ENCODE measurements at regions not wholly inside any gene's neighbourhood (a gene's known extent, or its start where the extent isn't known, plus 50 kb on each side); places are given as distances from the start of the nearest gene placed in this dataset.

- no peaks in the 10 kb centered on the region for H3K9me1 ChIP-seq (ENCODE audit: insufficient read depth, low read length)
- in situ Hi-C loops (cut with MboI; ENCODE audit: low sequenced_read_pairs), result no loop called here
- no peak overlapping the region for H3K4ac ChIP-seq (ENCODE audit: low read depth, low read length)
- no peak overlapping the region for H2BK5ac ChIP-seq (ENCODE audit: low read depth, low read length, poor library complexity, severe bottlenecking)
- dilution Hi-C loops (cut with HindIII; ENCODE audit: low sequenced_read_pairs, unreplicated experiment), result no loop called here
- H2AK9ac ChIP-seq (replicated peaks; ENCODE audit: low read depth, low read length, poor library complexity), result no peak overlapping the region
- no peak overlapping the region for H2AK5ac ChIP-seq (ENCODE audit: low read depth, low read length)
- H2AFZ ChIP-seq (replicated peaks; ENCODE audit: low read length, poor library complexity), result no peak overlapping the region
- no peaks in the 10 kb centered on the region for H3K4me1 ChIP-seq (ENCODE audit: control insufficient read depth, insufficient read depth, low read length)
- ChIA-PET POLR2A (ENCODE audit: unreplicated experiment) (no interaction called here), CTCF (no interaction called here)
- no peak overlapping the region for H2BK20ac ChIP-seq (ENCODE audit: low read depth, low read length)
- no peak overlapping the region for H3K27ac ChIP-seq (ENCODE audit: insufficient read depth, low read length)
- no peak overlapping the region for H2BK120ac ChIP-seq (ENCODE audit: low read depth, low read length)
- H4K91ac ChIP-seq (ENCODE audit: insufficient read depth, low read depth, low read length), result no peak overlapping the region
- no peaks in the 10 kb centered on the region for H3K36me3 ChIP-seq (ENCODE audit: control insufficient read depth, insufficient read depth, low read length)
- DNase-seq (no peak), ATAC-seq (ENCODE audit: low read depth) (no peak)
- no peak overlapping the region for H2BK15ac ChIP-seq (ENCODE audit: low read depth, low read length)
- H4K5ac ChIP-seq (ENCODE audit: low read depth, low read length), result no peak overlapping the region
- H4K8ac ChIP-seq (ENCODE audit: low read depth in 2 of 2, low read length in 2 of 2), result no peak overlapping the region
- no peak overlapping the region for H3K4me2 ChIP-seq (ENCODE audit: low read depth, low read length)
- no peak overlapping the region for H3K18ac ChIP-seq (ENCODE audit: low read depth, low read length)
- H3K4me3 ChIP-seq (ENCODE audit: insufficient read depth, low read depth, low read length), result no peak overlapping the region
- no peaks in the 10 kb centered on the region for H3K79me1 ChIP-seq (ENCODE audit: low read depth in 1 of 2, low read length in 2 of 2)
- H3K14ac ChIP-seq (replicated peaks; ENCODE audit: low read depth, low read length), result no peak overlapping the region
- no peaks in the 10 kb centered on the region for H3K27me3 ChIP-seq (ENCODE audit: control insufficient read depth, insufficient read depth, low read length)
- H4K20me1 ChIP-seq (ENCODE audit: insufficient read depth, low read length), result no peaks in the 10 kb centered on the region
- H3K9ac ChIP-seq (ENCODE audit: low read depth, low read length), result no peak overlapping the region
- no peaks in the 10 kb centered on the region for H3K9me3 ChIP-seq (ENCODE audit: control insufficient read depth, insufficient read depth, low read length)
- no peak overlapping the region for H3K23ac ChIP-seq (ENCODE audit: low read depth, low read length)
- no peak overlapping the region for H3K56ac ChIP-seq (ENCODE audit: extremely low read depth, insufficient read depth, low read length)
- intact Hi-C loops (cut with micrococcal nuclease), result no loop called here
- 100% methylated on average over 1 of the region's 1 CpG; no CpG with 5 or more reads in 1 of the 2 experiments for WGBS, 2 experiments (ENCODE audit: extremely low coverage in 2 of 2, insufficient read length in 1 of 2)
- TF ChIP-seq CHD1 (IDR thresholded peaks at IDR 0.05; ENCODE audit: low read depth, low read length) (no peak), USF2 (IDR thresholded peaks at IDR 0.05; ENCODE audit: low read depth, low read length) (no peak), MAZ (IDR thresholded peaks at IDR 0.05; ENCODE audit: borderline replicate concordance, low read depth, low read length) (no peak), MAFK (IDR thresholded peaks at IDR 0.05; ENCODE audit: low read depth, low read length) (no peak), FOS (IDR thresholded peaks at IDR 0.05; ENCODE audit: low read depth, low read length) (no peak), RAD21 (IDR thresholded peaks at IDR 0.05; ENCODE audit: low read length) (no peak), RFX5 (IDR thresholded peaks at IDR 0.05; ENCODE audit: low read depth, low read length) (no peak), NFE2L2 (IDR thresholded peaks at IDR 0.05; ENCODE audit: low read depth, low read length) (no peak), CEBPB (IDR thresholded peaks at IDR 0.05; ENCODE audit: low read depth, low read length) (no peak), MXI1 (IDR thresholded peaks at IDR 0.05; ENCODE audit: borderline replicate concordance, low read depth, low read length) (no peak), BHLHE40 (IDR thresholded peaks at IDR 0.05; ENCODE audit: low read depth, low read length) (no peak), RCOR1 (IDR thresholded peaks at IDR 0.05; ENCODE audit: insufficient replicate concordance, low read length) (no peak), SMC3 (IDR thresholded peaks at IDR 0.05; ENCODE audit: low read depth, low read length) (no peak), CTCF (conservative IDR thresholded peaks at IDR 0.05; ENCODE audit: low read depth, low read length) (no peak), POLR2A (IDR thresholded peaks at IDR 0.05; ENCODE audit: low read depth, low read length) (no peak)
- TF ChIP-seq, protein P1, sequence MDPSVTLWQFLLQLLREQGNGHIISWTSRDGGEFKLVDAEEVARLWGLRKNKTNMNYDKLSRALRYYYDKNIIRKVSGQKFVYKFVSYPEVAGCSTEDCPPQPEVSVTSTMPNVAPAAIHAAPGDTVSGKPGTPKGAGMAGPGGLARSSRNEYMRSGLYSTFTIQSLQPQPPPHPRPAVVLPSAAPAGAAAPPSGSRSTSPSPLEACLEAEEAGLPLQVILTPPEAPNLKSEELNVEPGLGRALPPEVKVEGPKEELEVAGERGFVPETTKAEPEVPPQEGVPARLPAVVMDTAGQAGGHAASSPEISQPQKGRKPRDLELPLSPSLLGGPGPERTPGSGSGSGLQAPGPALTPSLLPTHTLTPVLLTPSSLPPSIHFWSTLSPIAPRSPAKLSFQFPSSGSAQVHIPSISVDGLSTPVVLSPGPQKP (IDR thresholded peaks at IDR 0.05; ENCODE audit: borderline replicate concordance, low read depth, low read length), result no peak
- no TSS peak for BruUV-seq (replicated peaks)
Observed at GRCh38 chr5:15406478-15406877, 93.5 kb upstream of the FBXL7 start.

All from IMR-90 (cell line).